HEK293 (cell line): ENCODE measurements at regions not wholly inside any gene's neighbourhood (a gene's known extent, or its start where the extent isn't known, plus 50 kb on each side); places are given as distances from the start of the nearest gene placed in this dataset.

ENCODE experiments used
- CTCF ChIA-PET: fragments of 350-600 bp; formaldehyde crosslinking; extraction: SDS; loops from one replicate; lab custom pipeline; 2021; ENCODE audit warnings: antibody characterized with exemption; lab: Yijun Ruan, JAX
- POLR2A ChIA-PET: fragments of 300-600 bp; formaldehyde crosslinking; extraction: SDS; loops from one replicate; lab custom pipeline; 2020; ENCODE audit warnings: antibody characterized with exemption, inconsistent platforms; lab: Yijun Ruan, JAX
- H3K27ac ChIP-seq: fragments of 200-500 bp; sonication (Bioruptor generic); 2 replicates; pipeline ENCODE4 v1.5.1; 2014; ENCODE audit warnings: low read depth, low read length, control low read depth, inconsistent platforms; ENCODE audit errors: extremely low read depth
- H3K36me3 ChIP-seq, 2 experiments: fragments of 200-500 bp in 1 of 2; sonication (Bioruptor generic) in 1 of 2; 1 replicate in 1 of 2; 2 replicates in 1 of 2; pipeline ENCODE4 v1.5.1; 2014 to 2017; ENCODE audit warnings: inconsistent platforms in 2 of 2, low read length in 2 of 2; ENCODE audit not compliant: control insufficient read depth in 2 of 2, insufficient read depth in 1 of 2
- H3K4me1 ChIP-seq: fragments of 200-500 bp; sonication (Bioruptor generic); 2 replicates; pipeline ENCODE4 v1.5.1; 2014; ENCODE audit warnings: mild to moderate bottlenecking, low read length, inconsistent platforms; ENCODE audit not compliant: control insufficient read depth, insufficient read depth
- H3K4me3 ChIP-seq: 2 replicates; pipeline ENCODE4 v1.5.1; 2011; ENCODE audit warnings: low read depth, mild to moderate bottlenecking, control low read depth, low read length, moderate library complexity
- H3K9me3 ChIP-seq: fragments of 200-500 bp; sonication (Bioruptor generic); 2 replicates; pipeline ENCODE4 v1.5.1; 2014; ENCODE audit warnings: low read depth, low read length, inconsistent platforms; ENCODE audit not compliant: control insufficient read depth, insufficient read depth
- CTCF ChIP-seq: fragments of 450-650 bp; formaldehyde crosslinking; IDR thresholded peaks from 2 replicates; pipeline ENCODE4 v1.5.1; 2016; ENCODE audit warnings: missing biosample characterization, missing genetic modification characterization
- GLIS1 ChIP-seq: fragments of 450-650 bp; formaldehyde crosslinking; IDR thresholded peaks from 2 replicates; pipeline ENCODE4 v1.5.1; 2016; ENCODE audit warnings: missing biosample characterization, missing genetic modification characterization
- KLF17 ChIP-seq: fragments of 450-650 bp; formaldehyde crosslinking; IDR thresholded peaks from 2 replicates; pipeline ENCODE4 v1.5.1; 2016; ENCODE audit warnings: missing biosample characterization, missing genetic modification characterization
- SCRT2 ChIP-seq: fragments of 450-650 bp; formaldehyde crosslinking; IDR thresholded peaks from 2 replicates; pipeline ENCODE4 v1.5.1; 2016; ENCODE audit warnings: missing biosample characterization, missing genetic modification characterization
- TSHZ1 ChIP-seq: fragments of 450-650 bp; formaldehyde crosslinking; IDR thresholded peaks from 2 replicates; pipeline ENCODE4 v1.5.1; 2016; ENCODE audit warnings: missing biosample characterization, missing genetic modification characterization, borderline replicate concordance
- ZBTB26 ChIP-seq: fragments of 450-650 bp; formaldehyde crosslinking; optimal IDR thresholded peaks from 2 replicates; pipeline ENCODE3; 2016; ENCODE audit warnings: missing biosample characterization, mild to moderate bottlenecking, missing genetic modification characterization
- ZBTB8A ChIP-seq: fragments of 450-650 bp; formaldehyde crosslinking; IDR thresholded peaks from 2 replicates; pipeline ENCODE4 v1.5.1; 2016; ENCODE audit warnings: missing biosample characterization, missing genetic modification characterization
- ZNF155 ChIP-seq: fragments of 450-650 bp; formaldehyde crosslinking; IDR thresholded peaks from 2 replicates; pipeline ENCODE4 v1.5.1; 2016; ENCODE audit warnings: missing biosample characterization, missing genetic modification characterization
- ZNF184 ChIP-seq: fragments of 450-650 bp; IDR thresholded peaks from 2 replicates; pipeline ENCODE4 v1.5.1; 2018; ENCODE audit warnings: missing biosample characterization, mild to moderate bottlenecking, missing genetic modification characterization
- ZNF24 ChIP-seq: fragments of 450-650 bp; formaldehyde crosslinking; IDR thresholded peaks from 2 replicates; pipeline ENCODE4 v1.5.1; 2016; ENCODE audit warnings: missing biosample characterization, missing genetic modification characterization
- ZNF558 ChIP-seq: fragments of 450-650 bp; formaldehyde crosslinking; IDR thresholded peaks from 2 replicates; pipeline ENCODE4 v1.5.1; 2016; ENCODE audit warnings: missing biosample characterization, missing genetic modification characterization
- ZNF596 ChIP-seq: fragments of 450-650 bp; IDR thresholded peaks from 2 replicates; pipeline ENCODE4 v1.5.0; 2018; ENCODE audit warnings: missing biosample characterization, mild to moderate bottlenecking, missing genetic modification characterization, moderate library complexity
- ZNF670 ChIP-seq: fragments of 450-650 bp; formaldehyde crosslinking; IDR thresholded peaks from 2 replicates; pipeline ENCODE4 v1.5.1; 2016; ENCODE audit warnings: missing biosample characterization, missing genetic modification characterization, low read depth
- ZNF785 ChIP-seq: fragments of 450-650 bp; formaldehyde crosslinking; IDR thresholded peaks from 2 replicates; pipeline ENCODE4 v1.5.1; 2016; ENCODE audit warnings: missing biosample characterization, missing genetic modification characterization
- ZSCAN16 ChIP-seq: fragments of 450-650 bp; formaldehyde crosslinking; IDR thresholded peaks from 2 replicates; pipeline ENCODE4 v1.5.1; 2016; ENCODE audit warnings: missing biosample characterization, missing genetic modification characterization
- ZSCAN30 ChIP-seq: fragments of 450-650 bp; IDR thresholded peaks from 2 replicates; pipeline ENCODE4 v1.5.1; 2018; ENCODE audit warnings: missing biosample characterization, mild to moderate bottlenecking, missing genetic modification characterization, moderate library complexity
- TF ChIP-seq, protein P1 (sequence below): fragments of 450-650 bp; formaldehyde crosslinking; conservative IDR thresholded peaks from 2 replicates; pipeline ENCODE4 v1.5.1; 2016; ENCODE audit warnings: low read depth, missing biosample characterization, missing genetic modification characterization
- TF ChIP-seq, protein P2 (sequence below): fragments of 450-650 bp; formaldehyde crosslinking; IDR thresholded peaks from 2 replicates; pipeline ENCODE4 v1.5.1; 2016; ENCODE audit warnings: missing biosample characterization, missing genetic modification characterization

DNA sequence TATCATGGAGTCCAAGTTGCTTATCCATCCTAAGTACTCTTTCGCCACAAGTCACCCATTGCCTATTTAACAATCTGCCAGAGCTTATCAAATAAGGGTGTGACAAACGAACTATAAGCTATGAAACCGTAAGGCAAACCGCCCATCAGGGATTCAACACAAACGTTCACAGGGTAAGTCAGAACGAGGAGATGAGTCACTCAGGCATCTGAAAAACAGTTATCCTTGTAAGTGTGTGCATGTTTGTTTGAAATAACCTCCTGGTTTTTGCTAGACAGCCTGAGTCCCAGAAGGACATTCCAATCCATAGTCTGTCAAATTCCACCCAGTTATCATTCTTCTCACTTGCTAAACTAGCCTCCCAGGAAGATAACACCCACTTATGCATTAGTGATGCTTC is 299.1 kb downstream of the PAX3 start:
- Histone ChIP-seq H3K4me1 (no peaks in the 10 kb centered on the region), H3K27ac (no peak overlapping the region), H3K36me3 (no peaks in the 10 kb centered on the region), H3K9me3 (no peaks in the 10 kb centered on the region), H3K4me3 (no peak overlapping the region)
- no peak for TF ChIP-seq ZNF558 (tag by site-specific recombination)
- ChIA-PET POLR2A (no interaction called here), CTCF (interaction anchor here (0.6 kb wide), 2 partner anchors 22 to 39 kb away, joined by 3 read pairs; no protein-coding TSS in a partner anchor)

DNA sequence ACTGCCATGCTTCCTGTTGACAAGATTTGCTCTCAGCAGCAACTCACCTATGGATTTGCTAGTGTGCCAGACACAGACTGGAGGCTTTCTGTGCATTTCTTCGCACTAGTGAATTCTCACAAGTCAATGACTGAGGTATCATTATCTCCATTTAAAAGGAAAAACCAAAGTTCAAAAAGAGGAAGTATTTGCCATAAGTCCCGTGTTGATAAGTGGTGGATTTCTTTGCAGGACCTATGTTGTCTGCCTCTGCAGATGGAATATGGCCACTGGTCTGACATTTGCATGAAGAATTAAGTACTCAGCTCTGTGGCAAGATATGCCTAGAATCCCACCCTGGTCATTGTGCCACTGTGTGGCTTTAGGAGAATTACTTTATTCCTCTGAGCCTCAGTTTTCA is 299.6 kb downstream of the PAX3 start:
- ChIA-PET POLR2A (no interaction called here), CTCF (interaction anchor here (0.6 kb wide), 1 partner anchor 39 kb away, joined by 3 read pairs; no protein-coding TSS in a partner anchor)
- Histone ChIP-seq H3K4me1 (no peaks in the 10 kb centered on the region), H3K4me3 (no peak overlapping the region), H3K36me3 (no peaks in the 10 kb centered on the region), H3K27ac (no peak overlapping the region)
- TF ChIP-seq GLIS1 (tag by site-specific recombination) (no peak), SCRT2 (tag by site-specific recombination) (no peak), ZNF155 (no peak), ZNF184 (tag by site-specific recombination) (no peak), ZNF24 (tag by site-specific recombination) (no peak), CTCF (tag by site-specific recombination) (no peak), ZBTB8A (no peak), ZSCAN16 (tag by site-specific recombination) (no peak), ZSCAN30 (tag by site-specific recombination) (no peak), ZNF785 (no peak), ZNF596 (tag by site-specific recombination) (no peak), ZBTB26 (tag by site-specific recombination) (no peak), ZNF670 (tag by site-specific recombination) (no peak), TSHZ1 (tag by site-specific recombination) (no peak), KLF17 (tag by site-specific recombination) (no peak)
- TF ChIP-seq, protein P1, sequence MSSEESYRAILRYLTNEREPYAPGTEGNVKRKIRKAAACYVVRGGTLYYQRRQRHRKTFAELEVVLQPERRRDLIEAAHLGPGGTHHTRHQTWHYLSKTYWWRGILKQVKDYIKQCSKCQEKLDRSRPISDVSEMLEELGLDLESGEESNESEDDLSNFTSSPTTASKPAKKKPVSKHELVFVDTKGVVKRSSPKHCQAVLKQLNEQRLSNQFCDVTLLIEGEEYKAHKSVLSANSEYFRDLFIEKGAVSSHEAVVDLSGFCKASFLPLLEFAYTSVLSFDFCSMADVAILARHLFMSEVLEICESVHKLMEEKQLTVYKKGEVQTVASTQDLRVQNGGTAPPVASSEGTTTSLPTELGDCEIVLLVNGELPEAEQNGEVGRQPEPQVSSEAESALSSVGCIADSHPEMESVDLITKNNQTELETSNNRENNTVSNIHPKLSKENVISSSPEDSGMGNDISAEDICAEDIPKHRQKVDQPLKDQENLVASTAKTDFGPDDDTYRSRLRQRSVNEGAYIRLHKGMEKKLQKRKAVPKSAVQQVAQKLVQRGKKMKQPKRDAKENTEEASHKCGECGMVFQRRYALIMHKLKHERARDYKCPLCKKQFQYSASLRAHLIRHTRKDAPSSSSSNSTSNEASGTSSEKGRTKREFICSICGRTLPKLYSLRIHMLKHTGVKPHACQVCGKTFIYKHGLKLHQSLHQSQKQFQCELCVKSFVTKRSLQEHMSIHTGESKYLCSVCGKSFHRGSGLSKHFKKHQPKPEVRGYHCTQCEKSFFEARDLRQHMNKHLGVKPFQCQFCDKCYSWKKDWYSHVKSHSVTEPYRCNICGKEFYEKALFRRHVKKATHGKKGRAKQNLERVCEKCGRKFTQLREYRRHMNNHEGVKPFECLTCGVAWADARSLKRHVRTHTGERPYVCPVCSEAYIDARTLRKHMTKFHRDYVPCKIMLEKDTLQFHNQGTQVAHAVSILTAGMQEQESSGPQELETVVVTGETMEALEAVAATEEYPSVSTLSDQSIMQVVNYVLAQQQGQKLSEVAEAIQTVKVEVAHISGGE (tag by site-specific recombination): no peak
- TF ChIP-seq, protein P2, sequence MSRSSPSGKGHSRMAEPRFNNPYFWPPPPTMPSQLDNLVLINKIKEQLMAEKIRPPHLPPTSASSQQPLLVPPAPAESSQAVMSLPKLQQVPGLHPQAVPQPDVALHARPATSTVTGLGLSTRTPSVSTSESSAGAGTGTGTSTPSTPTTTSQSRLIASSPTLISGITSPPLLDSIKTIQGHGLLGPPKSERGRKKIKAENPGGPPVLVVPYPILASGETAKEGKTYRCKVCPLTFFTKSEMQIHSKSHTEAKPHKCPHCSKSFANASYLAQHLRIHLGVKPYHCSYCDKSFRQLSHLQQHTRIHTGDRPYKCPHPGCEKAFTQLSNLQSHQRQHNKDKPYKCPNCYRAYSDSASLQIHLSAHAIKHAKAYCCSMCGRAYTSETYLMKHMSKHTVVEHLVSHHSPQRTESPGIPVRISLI (tag by site-specific recombination): no peak
- TF ChIP-seq, all 188 proteins: peak for 0
- no peaks in the 10 kb centered on the region for H3K9me3 ChIP-seq
